CD4-positive, alpha-beta T cell treated with Interleukin-17A for 4 hours (primary cell): ENCODE measurements at regions not wholly inside any gene's neighbourhood (a gene's known extent, or its start where the extent isn't known, plus 50 kb on each side); places are given as distances from the start of the nearest gene placed in this dataset.
"Not testable (repeated sequence)": the region's sequence is repeated elsewhere in the genome, so short reads cannot be mapped to it uniquely, and the experiment has no call there.

Experiments
- DNase-seq: peaks from one replicate; pipeline ENCODE4 v3.0.0-alpha.2; 2020; ENCODE audit warnings: mixed read lengths

DNA sequence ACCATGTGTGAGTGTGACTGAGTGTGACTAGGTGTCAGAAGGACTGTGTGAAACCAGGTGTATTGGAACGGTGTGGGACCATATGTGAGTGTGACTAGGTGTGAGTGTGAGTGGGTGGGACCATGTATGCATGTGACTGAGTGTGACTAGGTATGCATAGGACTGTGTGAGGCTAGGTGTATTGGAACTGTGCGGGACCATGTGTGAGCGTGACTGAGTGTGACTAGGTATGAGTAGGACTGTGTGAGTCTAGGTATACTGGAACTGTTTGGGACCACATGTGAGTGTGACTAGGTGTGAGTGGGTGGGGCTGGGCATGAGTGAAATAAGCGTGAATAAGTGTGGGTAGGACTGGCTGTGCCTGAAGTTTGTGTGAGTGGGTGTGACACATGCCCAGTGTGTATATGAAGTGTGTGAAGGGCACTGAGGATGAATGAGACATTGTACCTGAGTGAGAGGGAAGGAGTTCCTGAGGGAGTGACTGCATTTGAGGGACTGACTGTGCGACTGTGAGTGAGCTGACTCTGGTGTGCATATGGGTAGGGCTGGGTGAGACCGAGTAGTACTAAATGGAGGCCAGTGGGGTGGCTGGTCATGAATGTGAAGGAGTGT lies 247.0 kb upstream of the CCDC54 start:
- DNase-seq, result no peak

DNA sequence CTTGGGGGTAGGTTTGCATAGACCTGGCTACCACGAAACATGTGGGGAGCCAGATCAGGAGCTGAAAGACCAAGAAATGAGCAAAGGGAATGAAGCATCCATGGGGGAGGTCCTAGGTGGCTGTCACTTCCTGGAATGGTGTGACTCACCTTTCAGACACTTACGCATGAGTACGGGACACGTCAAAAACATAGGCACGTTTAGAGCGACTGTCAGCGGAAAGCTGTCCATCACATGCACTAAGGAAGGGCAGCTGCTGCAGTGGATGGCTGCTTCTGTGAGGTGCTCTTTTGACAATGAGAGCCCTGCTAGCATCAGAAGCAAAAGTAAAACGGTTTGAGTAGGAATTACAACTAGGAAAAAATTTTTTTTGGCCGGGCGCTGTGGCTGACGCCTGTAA lies 244.6 kb upstream of the CCDC54 start:
- no peak for DNase-seq

DNA sequence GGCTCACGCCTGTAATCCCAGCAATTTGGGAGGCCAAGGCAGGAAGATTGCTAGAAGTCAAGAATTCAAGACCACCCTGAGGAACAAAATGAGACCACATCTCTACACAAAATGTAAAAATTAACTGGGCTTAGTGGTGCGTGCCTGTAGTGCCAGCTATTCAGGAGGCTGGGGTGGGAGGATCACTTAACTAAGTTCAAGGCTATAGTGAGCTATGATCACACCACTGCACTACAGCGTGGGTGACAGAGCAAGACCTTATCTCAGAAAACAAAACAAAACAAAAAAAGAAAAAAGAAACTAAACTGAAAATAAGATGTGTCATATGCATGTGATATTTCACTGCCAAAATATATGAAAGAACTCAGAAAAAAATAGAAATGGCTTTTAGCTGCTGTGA lies 243.3 kb upstream of the CCDC54 start:
- no peak for DNase-seq

DNA sequence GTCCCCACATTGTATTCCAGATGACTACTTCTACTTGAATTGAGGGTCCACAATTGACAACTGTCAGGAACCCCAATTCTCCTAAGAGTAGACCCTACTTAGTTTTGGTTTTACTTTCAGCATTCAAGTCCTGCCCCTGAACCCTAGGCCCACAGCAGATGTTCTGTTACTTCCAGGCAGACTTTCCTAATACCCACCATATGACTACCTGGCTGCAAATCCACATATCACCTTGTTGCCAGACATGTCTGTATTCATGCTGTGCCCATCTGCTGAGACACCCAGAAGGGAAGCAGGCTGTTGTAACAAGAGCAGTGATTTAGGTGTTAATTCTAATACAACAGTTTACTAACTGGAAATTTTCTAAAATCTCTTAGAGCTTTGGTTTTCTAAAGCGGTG lies 235.1 kb upstream of the CCDC54 start:
- DNase-seq, result no peak

DNA sequence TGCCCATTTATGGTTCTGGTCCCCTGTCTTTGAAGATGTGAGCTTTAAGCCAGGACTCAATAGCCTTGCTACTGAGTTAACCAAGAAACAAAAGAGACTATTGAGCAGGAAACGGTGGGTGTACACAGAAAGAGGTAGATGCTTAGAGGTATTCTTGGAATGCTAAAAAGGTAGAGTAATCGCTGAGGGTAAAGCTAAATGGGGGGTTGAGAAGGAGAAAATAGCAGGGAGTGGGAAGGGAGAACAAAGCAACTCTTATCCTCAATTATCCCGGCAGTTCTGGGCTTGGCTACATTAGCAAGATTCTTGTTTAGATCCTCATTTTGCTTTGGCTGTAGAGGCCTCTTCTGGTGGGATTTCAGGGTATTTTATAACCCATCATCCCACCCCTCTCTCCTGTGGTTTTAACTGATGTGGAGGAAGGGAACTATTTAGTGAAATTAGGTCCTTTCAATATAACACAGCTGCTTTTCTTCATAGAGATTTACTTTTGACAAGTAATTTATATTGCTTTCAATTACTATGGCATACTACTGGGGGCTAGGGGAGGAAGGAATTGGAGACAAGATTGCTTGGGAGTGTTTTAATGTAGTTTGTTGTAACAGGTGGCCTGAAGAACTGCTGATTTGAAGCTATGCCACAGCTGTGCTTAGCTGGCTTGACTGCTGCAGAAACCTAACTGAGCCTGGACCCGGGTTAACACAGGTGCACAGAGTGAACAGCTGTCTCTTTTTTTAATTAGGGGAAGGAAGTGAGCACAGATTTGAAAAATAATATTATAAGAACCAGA lies 234.3 kb upstream of the CCDC54 start:
- no peak for DNase-seq

DNA sequence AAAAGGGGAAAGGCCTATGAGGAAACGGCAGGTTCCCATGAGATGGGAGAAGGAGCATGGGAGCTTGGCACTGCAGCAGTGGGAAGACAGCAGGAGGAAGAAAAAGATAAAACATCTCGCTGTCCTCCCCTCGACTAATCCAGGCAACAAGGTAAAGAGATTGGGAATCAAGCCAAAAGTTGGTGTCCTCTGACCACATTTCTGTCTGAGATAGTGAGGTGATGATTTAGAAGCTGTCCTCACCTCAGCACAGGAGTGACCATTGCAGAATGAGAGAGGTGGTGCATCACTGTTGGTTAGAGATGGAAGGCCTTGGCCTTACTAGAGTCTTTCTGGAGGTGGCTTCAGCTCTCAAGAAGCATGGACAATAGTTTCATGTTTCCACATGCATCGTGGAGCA lies 226.6 kb upstream of the CCDC54 start:
- DNase-seq, result no peak

DNA sequence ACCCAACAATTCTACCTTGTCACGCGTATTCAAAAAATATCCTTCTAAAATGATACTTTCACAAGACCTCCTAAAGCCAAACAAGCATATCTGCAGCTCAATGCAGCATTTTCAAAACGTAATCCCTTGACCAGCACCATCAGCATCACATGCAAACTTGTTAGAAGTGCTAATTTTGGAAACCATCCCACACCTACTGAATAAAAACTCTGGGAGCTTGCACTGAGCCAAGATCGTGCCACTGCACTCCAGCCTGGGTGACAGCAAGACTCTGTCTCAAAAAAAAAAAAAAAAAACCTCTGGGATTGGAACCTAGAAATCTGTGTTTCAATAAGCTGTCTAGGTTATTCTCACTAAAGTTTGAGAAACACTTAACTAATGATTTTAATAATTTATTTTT lies 223.3 kb upstream of the CCDC54 start:
- DNase-seq, result no peak

DNA sequence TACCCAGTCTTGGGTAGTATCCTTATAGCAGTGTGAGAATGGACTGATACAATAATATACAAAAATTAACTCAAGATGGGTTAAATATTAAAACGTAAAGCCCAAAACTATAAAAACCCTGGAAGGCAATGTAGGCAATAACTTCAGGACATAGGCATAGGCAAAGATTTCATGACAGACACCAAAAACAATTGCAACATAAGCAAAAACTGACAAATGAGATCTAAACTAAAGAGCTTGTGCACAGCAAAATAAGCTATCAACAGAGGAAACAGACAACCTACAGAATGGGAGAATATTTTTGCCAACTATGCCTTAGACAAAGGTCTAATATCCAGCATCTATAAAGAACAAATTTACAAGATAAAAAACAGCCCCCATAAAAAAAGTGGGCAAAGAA lies 204.8 kb upstream of the CCDC54 start:
- no peak for DNase-seq

DNA sequence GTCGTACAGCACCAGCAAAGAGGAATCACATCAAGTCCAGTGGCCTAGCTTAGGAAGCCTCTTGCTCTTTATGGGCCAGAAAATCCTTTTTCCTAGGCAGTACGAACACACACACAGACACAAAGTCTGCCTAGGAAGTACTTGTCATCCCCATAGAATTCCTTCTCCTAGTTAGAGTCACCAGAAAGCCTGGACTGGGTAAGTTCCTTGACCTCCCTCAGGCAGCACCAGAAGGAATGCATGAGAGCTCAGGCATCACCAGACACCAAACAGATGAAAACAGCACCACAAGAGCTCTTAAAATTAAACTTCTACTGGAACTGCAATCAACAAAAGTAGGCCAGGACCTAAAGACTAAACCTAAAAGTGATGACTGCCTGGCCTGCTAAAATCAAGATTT lies 192.9 kb upstream of the CCDC54 start:
- DNase-seq, result no peak

DNA sequence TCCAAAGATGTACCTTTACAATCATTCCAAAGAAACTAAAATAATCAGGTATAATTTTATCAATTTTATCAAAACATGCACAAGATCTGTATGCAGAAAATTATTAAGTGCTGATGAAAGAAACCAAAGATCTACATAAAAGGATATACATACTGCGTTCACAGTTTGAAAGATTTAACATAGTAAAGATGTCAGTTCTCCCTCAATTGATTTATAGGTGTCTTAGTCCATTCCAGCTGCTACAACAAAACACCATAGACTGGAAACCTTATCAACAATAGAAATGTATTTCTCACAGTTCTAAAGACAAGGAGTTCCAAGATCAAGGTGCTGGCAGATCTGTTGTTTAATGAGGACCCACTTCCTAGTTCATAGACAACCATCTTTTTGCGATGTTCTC lies 189.0 kb upstream of the CCDC54 start:
- no peak for DNase-seq

DNA sequence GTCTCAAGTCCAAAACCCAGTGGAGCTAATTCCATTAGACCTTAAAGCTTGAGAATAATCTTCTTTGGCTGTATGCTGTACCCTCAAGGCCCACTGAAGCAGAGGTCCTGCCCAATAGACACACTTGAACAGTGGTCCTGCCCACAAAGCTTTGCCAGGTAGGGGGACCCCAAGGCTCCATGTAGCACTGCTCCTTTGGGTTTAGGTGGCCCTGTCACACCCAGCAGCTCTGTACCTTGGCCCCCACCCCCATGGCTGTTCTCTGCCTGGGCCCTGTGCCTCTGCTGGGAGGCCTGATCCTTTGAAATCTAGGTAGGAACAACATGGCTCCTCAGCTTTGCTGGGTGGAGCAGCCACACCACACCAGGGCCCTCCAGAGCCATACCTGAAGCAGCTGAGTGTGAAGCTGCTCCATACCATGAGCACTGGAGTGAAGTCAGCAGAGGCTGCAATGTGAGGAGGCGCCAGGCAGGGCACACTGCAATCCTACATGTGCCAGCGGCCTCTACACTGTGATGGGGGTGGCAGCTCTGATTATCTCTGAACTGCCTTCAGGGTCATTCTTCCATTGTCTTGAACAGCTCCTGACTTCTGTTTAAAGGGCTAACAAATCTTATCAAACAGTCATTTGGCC lies 188.0 kb upstream of the CCDC54 start:
- DNase-seq, result no peak

DNA sequence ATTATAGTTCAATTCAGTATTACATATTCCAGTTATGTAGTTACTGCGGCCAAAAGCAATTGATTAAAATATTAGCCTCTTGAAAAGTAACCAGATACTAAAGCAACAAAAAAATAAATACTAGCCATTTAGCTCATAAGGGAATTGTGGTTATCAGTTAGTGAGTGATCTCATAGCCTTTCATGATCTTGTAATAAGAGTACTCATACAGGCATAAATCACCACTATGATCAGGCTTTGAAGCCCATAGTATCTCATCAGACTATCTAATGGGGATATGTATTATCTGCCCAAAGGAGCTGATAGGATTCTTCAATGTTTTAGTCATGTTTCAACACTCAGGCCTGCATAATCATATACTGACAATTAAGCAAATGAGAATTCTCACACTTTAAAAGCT lies 184.1 kb upstream of the CCDC54 start:
- DNase-seq, result no peak

DNA sequence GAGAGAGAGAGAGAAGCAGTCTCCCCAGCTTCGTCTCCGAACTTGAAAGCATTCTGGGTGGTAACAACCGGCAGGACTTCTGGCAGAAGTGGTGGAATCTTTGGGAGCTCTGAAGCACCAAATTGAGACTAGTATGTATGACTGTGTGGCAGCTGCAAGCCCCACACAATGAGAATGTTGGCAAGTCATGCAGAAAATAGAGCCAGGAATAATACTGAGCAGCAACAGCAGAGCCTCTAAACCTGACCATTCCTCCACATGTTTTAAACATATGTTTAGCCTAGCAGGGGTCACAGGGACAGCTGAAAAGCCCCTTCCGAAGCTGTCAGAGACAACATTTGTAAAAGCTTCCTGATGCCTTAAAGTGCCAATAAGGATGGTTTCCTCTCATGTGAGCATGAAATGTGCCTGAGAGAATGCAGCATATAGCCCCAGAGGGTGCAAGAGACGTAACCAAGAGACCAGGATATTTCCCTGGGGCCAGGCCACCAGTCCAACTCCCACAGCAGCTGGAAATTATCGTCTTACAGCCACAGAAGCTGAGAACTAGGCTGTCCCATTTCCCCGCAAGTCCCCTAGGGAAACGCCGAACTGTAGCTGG lies 178.6 kb upstream of the CCDC54 start:
- no peak for DNase-seq

DNA sequence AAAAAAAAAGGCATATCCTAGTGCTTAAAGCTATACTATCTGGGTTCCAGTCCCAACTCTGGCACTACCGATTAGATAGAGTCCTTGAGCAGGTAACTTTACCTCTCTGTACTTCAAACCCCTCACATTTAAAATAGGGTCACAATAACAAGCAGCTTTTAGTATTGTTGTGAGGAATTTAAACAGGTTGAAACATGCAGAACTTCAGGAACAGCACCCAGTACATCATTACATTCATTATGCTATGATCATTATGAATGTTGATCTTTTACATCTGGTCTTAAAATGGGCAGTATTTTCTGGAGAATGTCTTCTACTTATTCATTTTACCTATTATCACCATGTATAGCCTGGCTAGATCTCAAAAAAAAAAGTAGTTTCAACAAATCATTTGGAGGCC lies 176.1 kb upstream of the CCDC54 start:
- DNase-seq, result no peak

DNA sequence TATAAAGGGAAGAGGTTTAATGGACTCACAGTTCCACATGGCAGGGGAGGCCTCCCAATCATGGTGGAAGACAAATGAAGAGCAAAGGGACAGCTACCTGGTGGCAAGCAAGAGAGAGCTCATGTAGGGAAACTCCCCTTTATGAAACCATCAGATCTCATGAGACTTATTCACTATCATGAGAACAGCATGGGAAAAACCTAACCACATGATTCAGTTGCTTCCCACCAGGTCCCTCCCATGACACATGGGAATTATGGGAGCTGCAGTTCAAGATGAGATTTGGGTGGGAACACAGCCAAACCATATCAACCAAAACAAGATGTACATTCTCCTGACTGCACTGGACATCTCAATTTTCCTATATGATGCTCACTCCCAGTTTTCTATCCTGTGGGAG lies 174.4 kb upstream of the CCDC54 start:
- not testable (repeated sequence) for DNase-seq

DNA sequence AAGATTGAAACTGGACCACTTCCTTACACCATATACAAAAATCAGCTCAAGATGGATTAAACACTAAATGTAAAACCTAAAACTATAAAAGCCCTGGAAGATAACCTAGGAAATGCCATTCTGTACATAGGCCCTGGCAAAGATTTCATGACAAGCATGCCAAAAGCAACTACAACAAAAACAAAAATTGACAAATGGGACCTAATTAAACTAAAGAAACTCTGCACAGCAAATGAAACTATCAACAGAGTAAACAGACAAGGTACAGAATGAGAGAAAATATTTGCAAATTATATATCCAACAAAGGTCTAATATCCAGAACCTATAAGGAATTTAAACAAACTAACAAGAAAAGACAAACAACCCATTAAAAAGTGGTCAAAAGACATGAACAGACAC lies 173.1 kb upstream of the CCDC54 start:
- DNase-seq, result no peak

DNA sequence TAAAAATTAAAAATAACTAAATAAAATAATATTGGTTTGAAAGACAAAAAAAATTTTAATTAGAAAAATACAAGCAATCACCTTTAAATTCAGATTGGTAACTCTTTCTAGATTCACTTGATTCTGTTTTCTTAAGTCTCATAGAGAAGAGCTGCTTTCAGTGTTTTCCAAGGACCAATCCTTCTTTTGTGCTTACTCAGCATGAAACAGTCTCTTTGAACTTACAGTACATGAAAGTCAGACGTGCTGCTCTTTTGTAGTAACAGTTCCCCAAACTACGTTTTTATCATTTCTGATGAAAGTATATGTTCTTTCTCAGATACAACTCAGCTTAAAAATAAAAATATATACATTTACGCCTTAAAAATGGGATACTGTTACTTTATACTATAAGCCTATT lies 171.9 kb upstream of the CCDC54 start:
- no peak for DNase-seq

DNA sequence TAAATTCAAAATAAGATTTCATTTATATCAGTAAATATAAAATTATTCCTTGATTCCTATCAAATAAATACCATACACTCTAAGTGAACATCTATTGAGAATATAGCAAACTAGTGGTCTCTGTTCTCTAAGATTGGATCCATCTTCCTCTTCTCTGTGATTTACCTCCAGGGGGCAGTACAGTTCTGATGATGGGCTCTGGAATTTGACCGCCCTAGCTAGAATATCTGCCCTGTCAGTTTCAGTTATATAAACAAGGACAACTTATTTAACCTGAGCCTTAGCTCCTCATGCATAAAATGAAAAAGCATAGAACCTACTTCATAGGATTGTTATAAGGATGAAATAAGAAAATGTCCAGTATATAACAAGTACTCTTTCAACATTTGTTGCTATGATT lies 171.1 kb upstream of the CCDC54 start:
- no peak for DNase-seq

DNA sequence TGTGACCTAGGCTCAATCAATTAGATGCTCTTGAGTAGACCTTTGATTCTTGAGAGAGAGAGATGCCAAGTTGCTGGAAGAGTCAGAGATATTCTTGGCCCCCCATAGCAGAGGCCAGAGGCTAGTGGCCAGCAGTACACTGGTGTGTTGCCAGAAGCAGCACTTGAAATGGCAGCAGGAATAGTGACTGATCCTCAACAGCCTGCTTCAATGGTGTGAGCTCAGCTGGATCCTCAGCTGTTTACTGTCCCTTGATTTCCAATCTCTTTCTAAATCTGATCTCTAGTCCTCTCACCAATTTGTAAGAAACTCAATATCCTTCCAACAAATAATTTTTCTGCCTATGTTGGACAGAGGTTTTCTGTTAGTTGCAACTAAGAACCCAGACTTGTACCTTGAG lies 170.3 kb upstream of the CCDC54 start:
- no peak for DNase-seq

DNA sequence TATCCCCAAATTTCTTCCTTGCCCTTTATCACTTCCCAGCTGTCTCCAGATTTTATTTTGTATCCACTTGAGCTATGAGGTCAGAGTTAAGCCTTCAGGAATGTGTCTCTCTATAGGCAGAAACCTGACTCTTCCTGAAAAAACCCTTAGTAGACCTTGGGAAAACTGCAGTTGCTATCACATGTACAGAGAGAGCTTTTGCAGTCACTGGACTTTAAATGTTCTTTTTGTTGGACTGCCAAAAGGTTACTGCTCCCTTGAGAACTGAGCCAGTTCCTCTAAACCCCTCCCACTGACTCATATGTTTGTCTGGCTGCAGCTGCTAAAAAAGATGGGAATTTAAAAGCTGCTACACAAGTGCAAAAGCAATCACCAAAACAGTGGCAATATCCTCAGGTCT lies 169.1 kb upstream of the CCDC54 start:
- DNase-seq, result no peak

DNA sequence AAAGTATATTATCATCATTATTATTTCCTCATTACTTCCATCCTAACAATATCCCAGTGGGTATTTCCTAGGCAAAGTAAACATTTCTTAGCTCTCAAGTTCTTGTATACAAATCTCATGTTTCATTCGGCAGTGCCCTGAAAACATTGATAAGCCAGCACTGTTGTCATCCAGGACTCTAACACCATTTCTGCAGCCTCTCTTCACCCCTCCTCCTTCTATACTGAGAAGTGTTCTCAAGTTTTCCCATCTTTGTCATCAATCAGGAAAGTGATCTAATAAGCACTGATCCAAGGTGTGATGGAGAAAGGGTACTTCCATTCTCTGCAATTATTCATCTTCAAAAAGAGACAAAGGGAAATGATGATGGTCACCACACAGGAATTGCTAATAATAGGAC lies 168.4 kb upstream of the CCDC54 start:
- no peak for DNase-seq

DNA sequence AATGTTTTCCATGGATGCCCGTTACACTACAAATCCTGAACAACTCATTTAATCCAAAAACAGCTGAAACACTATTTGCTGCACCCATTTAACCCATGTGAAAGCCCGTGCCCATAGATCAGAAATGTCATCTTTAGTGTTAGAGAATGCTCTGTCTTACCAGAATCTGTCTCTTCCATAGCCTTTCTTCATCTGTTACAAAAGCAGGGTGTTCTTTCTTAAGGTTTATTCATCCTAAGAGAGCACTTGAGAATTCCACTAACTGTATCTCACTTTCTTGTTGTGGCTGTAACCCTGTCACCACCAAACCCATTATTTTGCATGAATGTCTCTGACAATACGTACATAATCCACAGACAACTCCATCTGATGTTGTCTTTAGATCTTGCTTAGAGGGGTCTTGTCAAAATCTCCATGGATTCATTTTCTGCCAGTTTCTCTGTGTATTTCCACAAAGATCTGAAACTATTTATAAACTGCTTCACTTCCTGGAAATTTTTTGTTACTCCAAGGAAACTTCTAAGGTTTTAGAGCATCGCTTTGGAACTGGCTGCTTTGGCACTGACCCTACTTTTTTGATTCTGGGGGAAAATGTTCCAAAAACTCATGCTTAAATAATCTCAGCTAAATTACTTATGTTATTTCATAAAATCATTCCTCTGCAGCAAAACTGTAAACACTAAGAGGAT lies 167.8 kb upstream of the CCDC54 start:
- DNase-seq, result no peak

DNA sequence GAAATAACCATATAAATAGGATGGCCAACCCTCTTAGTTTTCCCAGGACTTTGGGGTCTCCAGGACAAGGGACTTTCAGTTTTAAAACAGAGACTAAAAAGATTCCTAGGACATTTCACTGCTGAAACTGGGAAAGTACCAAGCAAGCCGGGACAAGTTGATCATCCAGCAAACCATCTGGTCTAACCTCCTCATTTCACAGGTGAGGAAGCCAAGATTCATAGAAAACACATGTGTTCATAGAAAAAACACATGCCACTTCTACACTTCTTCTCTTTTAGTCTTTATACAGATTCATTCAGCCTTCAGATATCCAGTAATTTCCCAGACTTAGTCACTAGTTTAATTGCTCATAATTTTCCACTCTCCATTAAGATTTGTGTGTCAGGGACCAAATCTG lies 165.6 kb upstream of the CCDC54 start:
- DNase-seq, result no peak

DNA sequence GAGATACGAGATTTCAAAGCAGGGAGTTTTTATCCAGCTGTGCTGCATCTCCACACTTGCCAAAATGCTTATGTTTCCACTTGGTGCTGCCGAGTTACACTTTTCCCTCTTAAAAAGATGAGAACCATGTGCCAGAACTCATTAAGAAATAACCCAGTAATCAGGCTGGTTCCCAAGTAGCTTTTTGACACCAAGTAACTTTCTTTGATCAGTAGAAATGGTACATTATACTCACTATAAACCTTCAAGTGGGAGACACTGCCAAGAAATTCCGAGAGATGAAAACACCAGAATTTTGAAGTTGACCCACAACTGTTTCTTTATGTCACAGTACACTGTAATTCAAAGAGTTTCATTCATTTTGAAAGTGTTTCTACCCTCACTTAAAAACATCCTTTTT lies 164.6 kb upstream of the CCDC54 start:
- DNase-seq, result no peak
